Endothelial cell of umbilical vein (primary cell): ENCODE measurements at regions not wholly inside any gene's neighbourhood (a gene's known extent, or its start where the extent isn't known, plus 50 kb on each side); places are given as distances from the start of the nearest gene placed in this dataset.

Source experiments
- BruUV-seq: library from RNA; stranded (reverse); fragments of 400-500 nt; replicated peaks from 2 replicates; lab custom pipeline; 2021; lab: Mats Ljungman, UMichigan
- CTCF ChIA-PET: fragments of 300-600, 350-600 bp; sonication (Branson Sonifier 250); formaldehyde crosslinking; loops from one replicate; lab custom pipeline; 2021; ENCODE audit warnings: antibody characterized with exemption, inconsistent platforms; lab: Charles Lee
- POLR2A ChIA-PET: fragments of 300-600, 350-600 bp; sonication (Branson Sonifier 250); formaldehyde crosslinking; loops from one replicate; lab custom pipeline; 2021; ENCODE audit warnings: antibody characterized with exemption, inconsistent platforms; lab: Charles Lee
- DNase-seq: peaks from one replicate; pipeline ENCODE4 v3.0.0-alpha.2; 2011; ENCODE audit warnings: low read depth, low spot score
- FAIRE-seq: peaks from 2 replicates; lab custom pipeline; 2011; peaks lifted over from hg19 to GRCh38; lab: Jason Lieb, UNC
- H2AFZ ChIP-seq: 2 replicates; pipeline ENCODE4 v1.6.0; 2012; ENCODE audit warnings: low read depth, low read length, control low read depth, inconsistent platforms
- H3K27ac ChIP-seq: 2 replicates; pipeline ENCODE4 v1.5.1; 2011; ENCODE audit warnings: low read depth, mild to moderate bottlenecking, control low read depth, low read length, moderate library complexity; ENCODE audit not compliant: insufficient read depth
- H3K27me3 ChIP-seq, 2 experiments: 2 replicates each; pipeline versions ENCODE4 v1.6.0 to v1.6.1; 2011; ENCODE audit warnings: low read length in 2 of 2, mixed read lengths in 1 of 2; ENCODE audit not compliant: control insufficient read depth in 2 of 2, insufficient read depth in 2 of 2
- H3K36me3 ChIP-seq, 2 experiments: 2 replicates in 1 of 2; 3 replicates in 1 of 2; pipeline ENCODE4 v1.5.1; 2011; ENCODE audit warnings: low read length in 2 of 2, mild to moderate bottlenecking in 1 of 2, moderate library complexity in 1 of 2; ENCODE audit not compliant: control insufficient read depth in 2 of 2, insufficient read depth in 2 of 2; ENCODE audit errors: extremely low read depth in 1 of 2
- H3K4me1 ChIP-seq: 3 replicates; pipeline ENCODE4 v1.5.1; 2011; ENCODE audit warnings: mild to moderate bottlenecking, low read length; ENCODE audit not compliant: control insufficient read depth, insufficient read depth; ENCODE audit errors: extremely low read depth
- H3K4me2 ChIP-seq: 2 replicates; pipeline ENCODE4 v1.6.1; 2011; ENCODE audit warnings: low read length, control low read depth, mixed read lengths; ENCODE audit not compliant: insufficient read depth
- H3K4me3 ChIP-seq, 3 experiments: fragments of 200-600 bp in 1 of 3; sonication (generic), shearing (Covaris generic) in 1 of 3; replicated peaks in 1 of 3; 2 replicates each; pipeline ENCODE4 v1.5.1; 2011 to 2016; ENCODE audit warnings: control low read depth in 3 of 3, low read length in 3 of 3, mild to moderate bottlenecking in 2 of 3, inconsistent platforms in 1 of 3, low read depth in 1 of 3, moderate library complexity in 1 of 3; ENCODE audit not compliant: insufficient read depth in 1 of 3
- H3K79me2 ChIP-seq: 2 replicates; pipeline ENCODE4 v1.6.0; 2012; ENCODE audit warnings: low read length, inconsistent platforms; ENCODE audit not compliant: control insufficient read depth, insufficient read depth
- H3K9ac ChIP-seq: replicated peaks from 2 replicates; pipeline ENCODE3; 2011; ENCODE audit warnings: low read length, control low read depth; ENCODE audit not compliant: insufficient read depth; ENCODE audit errors: extremely low read depth
- H3K9me1 ChIP-seq: replicated peaks from 3 replicates; pipeline ENCODE4 v1.6.0; 2011; ENCODE audit warnings: mild to moderate bottlenecking, low read length; ENCODE audit not compliant: control insufficient read depth, insufficient read depth; ENCODE audit errors: extremely low read depth
- H3K9me3 ChIP-seq: replicated peaks from 2 replicates; pipeline ENCODE4 v1.5.1; 2012; ENCODE audit warnings: low read length, inconsistent platforms; ENCODE audit not compliant: control insufficient read depth, insufficient read depth
- H4K20me1 ChIP-seq: replicated peaks from 2 replicates; pipeline ENCODE3; 2011; ENCODE audit warnings: mild to moderate bottlenecking, low read length; ENCODE audit not compliant: control insufficient read depth, insufficient read depth; ENCODE audit errors: extremely low read depth
- CTCF ChIP-seq, 2 donors: IDR thresholded peaks; 1 replicate in 1 of 2; 2 replicates in 1 of 2; pipeline ENCODE4 v1.5.1; 2011; ENCODE audit warnings: low read length in 2 of 2, mild to moderate bottlenecking in 2 of 2, moderate library complexity in 2 of 2, control low read depth in 1 of 2, inconsistent platforms in 1 of 2, low read depth in 1 of 2; ENCODE audit not compliant: insufficient read depth in 1 of 2; ENCODE audit errors: extremely low read depth in 1 of 2
- EZH2 ChIP-seq: IDR thresholded peaks from 2 replicates; pipeline ENCODE4 v1.6.1; 2012; ENCODE audit warnings: borderline replicate concordance, low read depth, mild to moderate bottlenecking, moderate library complexity, low read length, inconsistent platforms; ENCODE audit not compliant: severe bottlenecking
- FOS ChIP-seq: IDR thresholded peaks from 2 replicates; pipeline ENCODE4 v1.6.1; 2011; ENCODE audit warnings: mild to moderate bottlenecking, low read length, moderate library complexity, borderline replicate concordance; ENCODE audit not compliant: insufficient read depth
- GATA2 ChIP-seq: IDR thresholded peaks from 2 replicates; pipeline ENCODE4 v1.7.0; 2011; ENCODE audit warnings: low read depth, mild to moderate bottlenecking, moderate library complexity, mixed read lengths, low read length; ENCODE audit not compliant: insufficient read length, insufficient read depth
- JUN ChIP-seq: IDR thresholded peaks from 2 replicates; pipeline ENCODE4 v1.6.1; 2011; ENCODE audit warnings: borderline replicate concordance, low read depth; ENCODE audit not compliant: insufficient read length, insufficient read depth
- MAX ChIP-seq: IDR thresholded peaks from 2 replicates; pipeline ENCODE4 v1.6.1; 2011; ENCODE audit not compliant: insufficient read depth, insufficient read length
- MYC ChIP-seq: IDR thresholded peaks from one replicate; pipeline ENCODE4 v1.6.1; 2011; ENCODE audit warnings: mild to moderate bottlenecking, low read depth, low read length
- POLR2A ChIP-seq: IDR thresholded peaks from 2 replicates; pipeline ENCODE4 v1.6.1; 2012; ENCODE audit warnings: low read depth, mild to moderate bottlenecking, control low read depth, low read length
- POLR2AphosphoS5 ChIP-seq: IDR thresholded peaks from 2 replicates; pipeline ENCODE4 v1.6.1; 2012; ENCODE audit warnings: low read depth, mild to moderate bottlenecking, control low read depth, low read length, moderate library complexity; ENCODE audit not compliant: insufficient read depth
- dilution Hi-C: fragments of 300-500 bp; cut with MboI; formaldehyde crosslinking; loops from one replicate; pipeline ENCODE4 v1.15.0; 2019; ENCODE audit warnings: low sequenced_read_pairs; ENCODE audit not compliant: extremely low pct_ligation_motif_present
- intact Hi-C: fragments of 100-400 bp; cut with micrococcal nuclease; formaldehyde crosslinking; loops from one replicate; pipeline ENCODE4 v1.10.0; 2022

GRCh38 chr6:91144126-91144525 is 557.3 kb upstream of the MAP3K7 start:
- H3K4me1 ChIP-seq = no peaks in the 10 kb centered on the region
- intact Hi-C loops = no loop called here
- no peak for DNase-seq

More at GRCh38 chr6:91144126-91144525, 557.3 kb upstream of the MAP3K7 start:
- TF ChIP-seq MAX = no peak
- no peak for TF ChIP-seq POLR2A
- TF ChIP-seq GATA2 = no peak
- TF ChIP-seq CTCF (IDR thresholded peaks at IDR 0.05; ENCODE audit: extremely low read depth in 1 of 2, insufficient read depth in 1 of 2, low read depth in 1 of 2, low read length in 2 of 2) = no peak
- no peak for TF ChIP-seq FOS
- no peak for TF ChIP-seq EZH2
- no peak for TF ChIP-seq MYC
- no peak for TF ChIP-seq JUN
- TF ChIP-seq POLR2AphosphoS5 = no peak
- H3K4me2 ChIP-seq = no peak overlapping the region
- ChIA-PET POLR2A (no interaction called here), CTCF (no interaction called here)
- BruUV-seq = no TSS peak
- FAIRE-seq = no peak
- H3K9me1 ChIP-seq = no peaks in the 10 kb centered on the region
- no peak overlapping the region for H3K4me3 ChIP-seq
- no peaks in the 10 kb centered on the region for H3K27me3 ChIP-seq
- H3K9ac ChIP-seq = no peak overlapping the region
- H3K79me2 ChIP-seq = no peaks in the 10 kb centered on the region
- no peak overlapping the region for H3K27ac ChIP-seq
- H3K9me3 ChIP-seq = no peaks in the 10 kb centered on the region
- H2AFZ ChIP-seq = no peak overlapping the region
- H3K36me3 ChIP-seq = no peaks in the 10 kb centered on the region
- H4K20me1 ChIP-seq = no peaks in the 10 kb centered on the region
- dilution Hi-C loops = no loop called here
